GM18502 (cell line): ENCODE measurements at regions not wholly inside any gene's neighbourhood (a gene's known extent, or its start where the extent isn't known, plus 50 kb on each side); places are given as distances from the start of the nearest gene placed in this dataset.
"Not testable (repeated sequence)": the region's sequence is repeated elsewhere in the genome, so short reads cannot be mapped to it uniquely, and the experiment has no call there.

ENCODE experiments used
- ATAC-seq: cut with Tn5 transposase; IDR thresholded peaks from one replicate; pipeline ENCODE4 v1.9.1; 2021; ENCODE audit warnings: mild to moderate bottlenecking; ENCODE audit not compliant: unreplicated experiment, poor library complexity

- no peak for ATAC-seq
Observed at GRCh38 chr6:134623401-134623800, 305.5 kb upstream of the SGK1 start.

- ATAC-seq = no peak
Observed at GRCh38 chr6:134622382-134623173, 304.7 kb upstream of the SGK1 start.

GRCh38 chr6:134621858-134622257 lies 303.9 kb upstream of the SGK1 start:
- ATAC-seq = no peak

GRCh38 chr6:134619789-134620188 lies 301.9 kb upstream of the SGK1 start:
- no peak for ATAC-seq

DNA sequence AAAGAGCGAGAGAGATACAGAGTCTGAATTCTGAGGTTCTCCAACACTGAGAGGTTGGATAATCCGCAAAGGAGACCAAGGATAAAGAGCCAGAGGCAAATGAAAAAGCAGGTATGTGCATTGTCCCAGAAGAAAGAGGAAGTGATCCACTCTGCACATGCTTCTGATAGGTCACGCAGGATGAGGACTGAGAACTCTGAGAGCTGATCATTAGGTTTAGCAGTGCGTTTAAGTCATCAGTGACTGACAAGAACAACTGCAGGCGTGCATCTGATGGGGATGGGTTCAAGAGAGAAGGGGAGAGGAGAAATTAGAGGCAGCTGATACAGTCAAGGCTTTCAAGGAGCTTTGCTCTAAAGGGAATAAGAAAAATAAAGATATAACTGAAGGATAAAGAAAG lies 301.2 kb upstream of the SGK1 start:
- peak; percentile 74 for ATAC-seq

DNA sequence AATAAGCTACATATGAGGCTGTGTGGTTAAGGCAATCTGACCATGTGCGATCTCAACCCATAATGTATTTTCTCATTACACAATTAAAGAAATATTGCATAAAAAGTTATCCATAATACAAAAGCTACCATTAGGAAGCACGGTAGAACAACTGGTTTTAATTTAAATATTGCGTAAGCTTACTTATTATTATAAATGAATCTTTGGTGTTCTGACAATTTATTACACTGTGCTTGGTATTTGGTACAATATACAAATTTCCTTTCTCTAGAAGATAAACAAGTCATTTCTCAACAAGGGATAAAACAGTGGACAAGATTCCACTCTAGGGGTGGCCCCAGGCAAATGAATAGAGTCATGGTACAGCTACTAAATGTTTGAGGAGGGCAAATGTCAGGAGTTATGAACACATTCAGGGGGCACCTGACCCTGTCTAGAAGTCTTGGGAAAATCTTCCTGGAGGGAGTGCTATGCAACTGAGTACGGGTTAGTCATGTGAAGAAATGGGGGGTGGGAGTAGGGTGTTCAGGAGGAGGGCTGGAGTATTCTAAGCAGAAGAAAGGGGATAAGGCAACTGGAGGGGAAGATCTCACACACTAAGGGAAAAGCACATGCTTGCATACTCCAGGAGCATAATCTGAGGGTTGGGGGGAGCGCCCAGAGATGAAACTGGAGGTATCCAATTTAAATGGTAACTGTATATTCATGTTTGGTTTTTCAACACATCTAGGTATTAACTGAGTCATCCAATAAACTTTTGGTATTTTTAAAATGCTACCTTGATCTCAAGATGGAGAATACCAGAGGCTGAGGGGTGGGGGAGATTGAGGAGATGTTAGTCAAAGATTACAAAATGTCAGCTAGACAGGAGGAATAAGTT lies 296.9 kb upstream of the SGK1 start:
- no peak for ATAC-seq

DNA sequence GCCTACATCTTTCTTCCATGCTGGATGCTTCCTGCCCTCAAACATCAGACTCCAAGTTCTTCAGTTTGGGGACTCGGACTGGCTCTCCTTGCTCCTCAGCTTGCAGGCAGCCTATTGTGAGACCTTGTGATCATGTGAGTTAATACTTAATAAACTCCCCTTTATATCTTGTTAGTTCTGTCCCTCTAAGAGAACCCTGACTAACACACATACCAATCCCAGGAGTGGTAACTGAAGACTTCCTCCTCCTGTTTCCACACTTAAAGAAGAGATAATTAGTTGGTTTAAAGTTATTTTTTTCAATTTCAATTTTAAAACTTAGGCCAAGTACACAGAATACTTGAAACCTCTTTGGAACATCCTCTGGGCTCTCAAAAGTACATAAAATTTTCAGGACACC lies 294.2 kb upstream of the SGK1 start:
- ATAC-seq = not testable (repeated sequence)

GRCh38 chr6:134610411-134610810 lies 292.5 kb upstream of the SGK1 start:
- no peak for ATAC-seq

GRCh38 chr6:134609716-134610261 lies 291.9 kb upstream of the SGK1 start:
- no peak for ATAC-seq

DNA sequence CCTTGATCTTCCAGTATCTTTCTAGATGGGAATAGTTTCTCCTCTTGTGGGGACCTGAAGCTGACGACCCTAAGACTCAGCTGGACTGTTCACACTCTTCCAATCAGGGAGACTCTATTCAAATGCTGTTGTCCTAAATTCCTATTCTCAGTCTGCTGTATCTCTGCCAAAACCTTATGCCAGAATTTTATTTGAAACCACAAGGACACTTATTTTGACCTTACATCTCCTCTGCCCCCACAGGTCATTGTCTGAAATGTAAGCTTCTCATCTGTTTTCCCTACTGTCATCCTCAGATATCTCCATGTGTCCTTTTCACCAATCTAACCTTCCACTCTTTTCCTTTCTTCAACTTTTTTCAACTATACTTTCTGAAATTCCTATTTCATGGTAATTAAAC lies 289.5 kb upstream of the SGK1 start:
- no peak for ATAC-seq

DNA sequence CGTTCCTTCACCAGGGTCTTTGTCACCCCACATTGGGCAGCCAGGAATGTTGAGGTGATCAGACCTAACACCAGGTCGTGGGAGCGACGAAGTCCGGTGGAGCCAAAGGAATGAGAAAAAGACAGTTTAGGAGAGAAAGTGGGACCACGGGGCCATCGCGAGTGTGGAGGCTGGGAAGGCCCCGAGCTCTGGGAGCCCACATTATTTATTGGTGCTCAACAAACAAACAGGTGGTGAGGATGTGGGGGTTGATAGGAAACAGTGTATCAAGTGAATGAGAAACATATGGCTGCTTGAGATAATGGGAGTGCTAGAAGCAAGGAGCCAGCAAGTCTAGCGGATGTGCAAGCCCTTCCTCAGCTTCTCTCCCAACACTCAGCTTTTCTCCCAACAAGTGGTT lies 287.1 kb upstream of the SGK1 start:
- no peak for ATAC-seq

DNA sequence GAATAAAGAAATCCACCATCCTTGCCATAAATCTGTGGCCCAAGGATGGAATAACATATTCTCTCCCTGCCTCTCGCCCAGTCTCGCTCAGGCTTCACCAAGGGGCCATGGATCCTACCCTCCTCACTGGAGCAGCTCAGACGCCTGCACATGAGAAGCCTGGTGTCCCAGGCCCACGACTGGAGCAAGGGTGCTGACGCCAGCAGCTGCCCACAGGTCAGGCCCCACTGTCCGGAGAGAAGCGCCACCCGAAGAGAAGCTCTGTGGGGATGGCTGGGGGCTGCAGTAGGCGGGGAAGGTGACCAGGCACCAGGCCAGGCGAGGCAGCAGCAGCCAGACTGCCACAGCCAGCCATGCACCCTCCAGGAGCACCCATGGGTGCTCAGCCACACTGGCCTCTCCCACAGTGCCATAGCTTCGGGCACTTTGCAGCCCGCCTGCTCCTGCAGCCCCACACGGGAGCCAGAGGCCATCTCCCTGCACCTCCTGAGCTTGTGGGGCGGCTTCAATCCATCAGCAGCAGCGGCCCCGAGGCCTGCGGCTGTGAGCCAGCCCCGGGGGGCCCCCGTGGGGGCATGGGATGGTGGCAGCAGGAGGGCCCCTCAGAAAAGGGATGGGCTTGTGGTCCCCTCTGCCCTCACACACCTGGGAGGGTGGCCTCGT lies 286.2 kb upstream of the SGK1 start:
- ATAC-seq = no peak

DNA sequence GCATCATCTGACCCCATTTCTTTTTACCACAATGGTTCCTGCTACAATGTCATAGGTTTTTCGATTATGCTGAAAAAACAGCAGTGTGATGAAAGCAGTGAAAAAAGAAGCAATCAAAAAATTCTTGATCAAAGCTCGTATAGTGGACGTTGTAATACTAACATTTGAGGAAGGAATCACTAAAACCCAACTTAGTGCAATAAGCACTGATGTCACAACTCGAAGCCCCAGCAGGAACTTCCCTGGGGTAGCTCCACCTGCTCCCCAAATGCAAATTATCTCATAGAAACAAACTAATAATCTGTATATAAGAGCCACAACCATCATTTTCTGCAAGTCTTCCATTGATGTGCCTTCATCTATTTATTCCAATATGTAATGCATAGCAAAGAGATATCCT lies 285.6 kb upstream of the SGK1 start:
- no peak for ATAC-seq

DNA sequence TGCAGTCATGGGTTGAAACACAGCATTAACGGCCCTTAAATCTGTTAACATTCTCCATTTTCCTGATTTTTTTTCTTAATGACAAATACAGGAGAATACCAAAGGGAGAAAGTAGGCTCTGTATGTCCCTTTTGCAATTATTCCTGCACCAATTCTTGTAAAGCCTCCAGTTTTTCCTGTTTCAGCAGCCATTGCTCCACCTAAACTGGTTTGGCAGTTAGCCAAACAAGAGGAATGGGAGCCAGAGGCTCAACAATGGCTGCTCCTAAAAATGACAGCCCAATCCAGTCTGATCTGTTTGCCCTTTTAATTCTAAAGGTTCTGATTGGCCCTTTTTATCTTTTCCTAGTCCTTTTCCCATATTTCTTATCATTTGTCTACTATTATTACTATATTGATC lies 284.2 kb upstream of the SGK1 start:
- ATAC-seq = no peak

GRCh38 chr6:134600671-134601070 lies 282.8 kb upstream of the SGK1 start:
- no peak for ATAC-seq

DNA sequence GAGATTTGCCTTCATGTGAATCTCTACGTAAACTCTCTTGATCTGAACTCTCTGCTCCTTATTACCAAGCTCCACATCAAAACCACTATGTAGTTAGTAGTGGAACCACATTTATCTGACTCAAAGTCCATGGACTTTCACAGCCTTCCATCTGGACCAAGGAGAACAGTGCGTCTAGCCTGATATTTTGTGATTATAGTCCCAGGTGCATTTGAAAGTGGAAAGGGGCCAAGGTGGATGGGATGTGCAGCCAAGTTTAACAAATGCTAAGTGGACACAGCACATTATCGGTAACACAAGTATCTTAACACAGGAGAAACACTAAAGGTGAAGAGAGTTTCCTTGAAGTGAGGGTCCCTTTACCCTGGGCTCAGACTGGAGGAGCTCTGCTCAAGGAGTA lies 281.2 kb upstream of the SGK1 start:
- no peak for ATAC-seq

- no peak for ATAC-seq
Observed at GRCh38 chr6:134596191-134596590, 278.3 kb upstream of the SGK1 start.

- no peak for ATAC-seq
Observed at GRCh38 chr6:134594881-134595280, 277.0 kb upstream of the SGK1 start.

- no peak for ATAC-seq
Observed at GRCh38 chr6:134593887-134594286, 276.0 kb upstream of the SGK1 start.

- ATAC-seq = no peak
Observed at GRCh38 chr6:134593442-134593841, 275.5 kb upstream of the SGK1 start.

DNA sequence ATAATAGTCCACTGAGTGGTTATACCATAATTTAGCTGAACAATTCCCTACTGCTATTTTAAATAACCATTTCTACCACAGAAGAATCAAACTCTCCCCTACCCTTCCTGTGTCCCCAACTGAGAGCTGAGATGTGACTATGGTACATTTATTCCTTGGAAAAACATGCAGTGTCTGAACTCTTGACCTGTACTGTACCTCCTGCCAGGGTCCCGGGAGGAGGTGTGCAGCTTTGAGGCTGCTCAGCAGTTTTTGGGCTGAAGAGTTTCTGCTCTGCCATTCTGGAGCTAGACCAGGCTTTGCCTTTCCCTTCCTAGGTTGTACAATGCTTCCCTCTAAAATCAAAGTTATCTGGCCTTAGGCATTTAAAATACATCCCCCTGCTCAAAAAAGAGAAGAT lies 275.1 kb upstream of the SGK1 start:
- no peak for ATAC-seq
